ENCODE measurements at regions not wholly inside any gene's neighbourhood (a gene's known extent, or its start where the extent isn't known, plus 50 kb on each side); places are given as distances from the start of the nearest gene placed in this dataset.
"Not testable (repeated sequence)": the region's sequence is repeated elsewhere in the genome, so short reads cannot be mapped to it uniquely, and the experiment has no call there.

- no peak for DNase-seq (ENCODE audit: low read depth)
- H3K4me3 ChIP-seq (ENCODE audit: low read length) = no peak overlapping the region
- no peak for TF ChIP-seq CTCF (conservative IDR thresholded peaks at IDR 0.05; ENCODE audit: low read length)
These were observed 690.3 kb downstream of the TMEM121 start for GRCh38 chr14:106216679-106217078.

- no peak for DNase-seq (ENCODE audit: low read depth)
- TF ChIP-seq CTCF (conservative IDR thresholded peaks at IDR 0.05; ENCODE audit: low read length) = no peak
- H3K4me3 ChIP-seq (ENCODE audit: low read length) = no peak overlapping the region
These were observed 691.8 kb downstream of the TMEM121 start for GRCh38 chr14:106218174-106218573.

- TF ChIP-seq CTCF (conservative IDR thresholded peaks at IDR 0.05; ENCODE audit: low read length) = no peak
- no peak for DNase-seq (ENCODE audit: low read depth)
These were observed 695.9 kb downstream of the TMEM121 start for GRCh38 chr14:106222311-106222710.

GRCh38 chr14:106222731-106223130 lies 696.3 kb downstream of the TMEM121 start:
- no peak overlapping the region for H3K4me3 ChIP-seq (ENCODE audit: low read length)
- no peak for TF ChIP-seq CTCF (conservative IDR thresholded peaks at IDR 0.05; ENCODE audit: low read length)
- no peak for DNase-seq (ENCODE audit: low read depth)

More at GRCh38 chr14:106222311-106222710, 695.9 kb downstream of the TMEM121 start:
- H3K4me3 ChIP-seq (ENCODE audit: low read length) = no peak overlapping the region

GRCh38 chr14:106227793-106228192 lies 701.4 kb downstream of the TMEM121 start:
- TF ChIP-seq CTCF (conservative IDR thresholded peaks at IDR 0.05; ENCODE audit: low read length) = no peak
- no peak for DNase-seq (ENCODE audit: low read depth)
- H3K4me3 ChIP-seq (ENCODE audit: low read length) = no peak overlapping the region

GRCh38 chr14:106228541-106229158 lies 702.3 kb downstream of the TMEM121 start:
- no peak for DNase-seq (ENCODE audit: low read depth)
- TF ChIP-seq CTCF (conservative IDR thresholded peaks at IDR 0.05; ENCODE audit: low read length) = no peak

DNA sequence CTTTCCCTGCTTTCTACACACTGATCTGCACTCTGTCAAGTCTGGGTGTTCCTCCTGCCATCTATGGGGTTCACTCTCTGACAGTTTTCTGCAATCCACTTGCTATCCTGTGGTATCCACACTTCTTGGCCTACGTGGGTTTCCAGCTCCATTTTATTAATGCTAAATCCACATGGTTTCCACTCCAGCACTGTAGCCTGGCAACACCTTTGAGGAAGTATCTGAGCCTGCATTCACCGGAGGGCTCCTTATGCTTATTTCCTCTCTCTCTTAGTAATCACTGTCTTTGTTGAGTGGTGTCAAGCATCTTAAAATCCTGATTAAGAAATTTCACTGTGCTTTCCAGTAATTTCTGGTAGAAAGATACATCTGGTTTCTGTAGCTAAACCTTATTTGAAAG lies 703.7 kb downstream of the TMEM121 start:
- no peak for TF ChIP-seq CTCF (conservative IDR thresholded peaks at IDR 0.05; ENCODE audit: low read length)
- DNase-seq (ENCODE audit: low read depth) = no peak
- no peak overlapping the region for H3K4me3 ChIP-seq (ENCODE audit: low read length)

More at GRCh38 chr14:106228541-106229158, 702.3 kb downstream of the TMEM121 start:
- H3K4me3 ChIP-seq (ENCODE audit: low read length) = no peak overlapping the region

GRCh38 chr14:106233191-106233590 lies 706.8 kb downstream of the TMEM121 start:
- DNase-seq (ENCODE audit: low read depth) = not testable (repeated sequence)

DNA sequence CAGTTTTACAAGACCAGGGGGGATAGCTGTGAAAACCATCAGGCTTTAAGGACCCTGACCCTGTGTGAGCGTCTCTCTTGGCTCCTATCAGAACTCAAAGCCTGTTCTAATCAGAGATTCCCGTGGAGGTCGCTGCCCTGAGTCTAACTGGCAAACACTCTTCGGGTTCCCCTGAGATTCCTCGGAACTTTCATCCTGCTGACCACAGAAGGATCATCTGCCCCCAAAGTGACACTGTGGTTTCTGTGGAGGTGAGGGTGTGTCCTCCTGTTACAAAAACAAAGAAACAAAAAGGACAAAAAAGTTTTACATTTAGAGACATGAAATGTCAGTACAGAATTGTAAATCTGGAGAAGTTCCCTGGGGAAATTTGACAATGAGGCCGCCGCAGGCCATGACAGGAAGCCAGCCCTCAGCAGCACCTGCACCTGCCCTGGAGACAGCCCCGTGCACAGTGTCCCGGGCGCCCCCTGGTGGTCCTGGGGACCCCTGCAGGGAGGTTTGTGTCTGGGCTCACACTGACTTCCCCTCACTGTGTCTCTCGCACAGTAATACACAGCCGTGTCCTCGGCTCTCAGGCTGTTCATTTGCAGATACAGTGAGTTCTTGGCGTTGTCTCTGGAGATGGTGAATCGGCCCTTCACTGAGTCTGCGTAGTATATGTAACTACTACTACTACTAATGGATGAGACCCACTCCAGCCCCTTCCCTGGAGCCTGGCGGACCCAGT lies 708.3 kb downstream of the TMEM121 start:
- not testable (repeated sequence) for H3K4me3 ChIP-seq (ENCODE audit: low read length); DNase-seq (ENCODE audit: low read depth)

More at GRCh38 chr14:106233191-106233590, 706.8 kb downstream of the TMEM121 start:
- not testable (repeated sequence) for H3K4me3 ChIP-seq (ENCODE audit: low read length)
